CD14-positive monocyte (primary cell): ENCODE measurements at regions not wholly inside any gene's neighbourhood (a gene's known extent, or its start where the extent isn't known, plus 50 kb on each side); places are given as distances from the start of the nearest gene placed in this dataset.

Source experiments
- DNase-seq, 3 donors: peaks; one replicate each; pipeline ENCODE4 v3.0.0-alpha.2; 2011 to 2022
- H2AFZ ChIP-seq: 2 replicates; pipeline ENCODE4 v1.6.0; 2012; ENCODE audit warnings: mild to moderate bottlenecking, low read depth, low read length, inconsistent platforms; ENCODE audit not compliant: insufficient read depth, poor library complexity, severe bottlenecking
- H3K27ac ChIP-seq, 2 donors: 1 replicate in 1 of 2; 2 replicates in 1 of 2; pipeline ENCODE4 v1.5.1; 2012 to 2013; ENCODE audit warnings: low read length in 2 of 2, control low read depth in 1 of 2, inconsistent platforms in 1 of 2, low read depth in 1 of 2, mild to moderate bottlenecking in 1 of 2
- H3K27me3 ChIP-seq, 2 donors: one replicate each; pipeline versions ENCODE4 v1.6.0 to v1.6.1; 2011 to 2013; ENCODE audit warnings: low read length in 2 of 2; ENCODE audit not compliant: control insufficient read depth in 2 of 2, insufficient read depth in 2 of 2
- H3K36me3 ChIP-seq, 2 donors: replicated peaks in 1 of 2; 1 replicate in 1 of 2; 2 replicates in 1 of 2; pipeline versions ENCODE4 v1.5.1 to v1.6.1; 2012 to 2013; ENCODE audit warnings: low read length in 2 of 2, control low read depth in 1 of 2, inconsistent platforms in 1 of 2, mild to moderate bottlenecking in 1 of 2; ENCODE audit not compliant: insufficient read depth in 2 of 2, control insufficient read depth in 1 of 2
- H3K4me1 ChIP-seq, 2 donors: 1 replicate in 1 of 2; 2 replicates in 1 of 2; pipeline versions ENCODE4 v1.5.1 to v1.6.1; 2012 to 2013; ENCODE audit warnings: low read length in 2 of 2, control low read depth in 1 of 2, inconsistent platforms in 1 of 2, mild to moderate bottlenecking in 1 of 2, moderate library complexity in 1 of 2; ENCODE audit not compliant: insufficient read depth in 2 of 2, control insufficient read depth in 1 of 2
- H3K4me2 ChIP-seq: replicated peaks from 2 replicates; pipeline ENCODE3; 2012; ENCODE audit warnings: low read length, moderate library complexity, mild to moderate bottlenecking; ENCODE audit not compliant: poor library complexity, severe bottlenecking; ENCODE audit errors: extremely low read depth
- H3K4me3 ChIP-seq, 3 experiments: fragments of 200-600 bp in 1 of 3; sonication (generic) in 1 of 3; replicated peaks in 1 of 3; 1 replicate in 2 of 3; 2 replicates in 1 of 3; pipeline ENCODE4 v1.5.1; 2011 to 2013; ENCODE audit warnings: low read length in 3 of 3, mild to moderate bottlenecking in 3 of 3, control low read depth in 2 of 3, low read depth in 2 of 3, inconsistent platforms in 1 of 3, moderate library complexity in 1 of 3
- H3K79me2 ChIP-seq: 2 replicates; pipeline ENCODE4 v1.6.0; 2012; ENCODE audit warnings: mild to moderate bottlenecking, control low read depth, inconsistent platforms, low read length, moderate library complexity; ENCODE audit not compliant: insufficient read depth
- H3K9ac ChIP-seq: 2 replicates; pipeline ENCODE4 v1.6.0; 2017; ENCODE audit warnings: low read length, mild to moderate bottlenecking; ENCODE audit not compliant: insufficient read depth, poor library complexity, severe bottlenecking
- H3K9me3 ChIP-seq, 2 donors: replicated peaks in 1 of 2; 1 replicate in 1 of 2; 2 replicates in 1 of 2; pipeline versions ENCODE4 v1.5.1 to v1.6.1; 2012 to 2013; ENCODE audit warnings: low read length in 2 of 2, control low read depth in 1 of 2; ENCODE audit not compliant: control insufficient read depth in 1 of 2, insufficient read depth in 1 of 2
- H4K20me1 ChIP-seq: 2 replicates; pipeline ENCODE4 v1.6.0; 2012; ENCODE audit warnings: mild to moderate bottlenecking, low read length, control low read depth, moderate library complexity; ENCODE audit not compliant: insufficient read depth
- H3K27ac Mint-ChIP-seq, 7 donors: one replicate each; pipeline ENCODE4 v1.8.0; 2020; ENCODE audit warnings: mild to moderate bottlenecking in 7 of 7, mixed read lengths in 7 of 7, moderate library complexity in 6 of 7, inconsistent platforms in 2 of 7
- H3K27me3 Mint-ChIP-seq, 3 donors: one replicate each; pipeline ENCODE4 v1.8.0; 2021 to 2022; ENCODE audit warnings: low read depth in 3 of 3, mild to moderate bottlenecking in 3 of 3, mixed read lengths in 3 of 3, moderate library complexity in 3 of 3, inconsistent platforms in 1 of 3
- H3K36me3 Mint-ChIP-seq, 2 donors: one replicate each; pipeline ENCODE4 v1.8.0; 2020; ENCODE audit warnings: mixed read lengths in 2 of 2, inconsistent platforms in 1 of 2, mild to moderate bottlenecking in 1 of 2
- H3K4me1 Mint-ChIP-seq: one replicate; pipeline ENCODE4 v1.8.0; 2020; ENCODE audit warnings: mild to moderate bottlenecking, mixed read lengths
- H3K4me3 Mint-ChIP-seq, 2 donors: one replicate each; pipeline ENCODE4 v1.8.0; 2020; ENCODE audit warnings: mild to moderate bottlenecking in 2 of 2, mixed read lengths in 2 of 2, moderate library complexity in 1 of 2
- H3K9me3 Mint-ChIP-seq, 7 donors: one replicate each; pipeline ENCODE4 v1.8.0; 2020 to 2022; ENCODE audit warnings: mixed read lengths in 7 of 7, mild to moderate bottlenecking in 6 of 7, moderate library complexity in 6 of 7, inconsistent platforms in 2 of 7
- CTCF ChIP-seq: fragments of 200-600 bp; IDR thresholded peaks from one replicate; pipeline ENCODE4 v1.8.0; 2022; ENCODE audit warnings: antibody characterized with exemption, mild to moderate bottlenecking
- WGBS: methylation state at CpG from one replicate; pipeline ENCODE4 v1.1.5; 2013; ENCODE audit warnings: missing lambda C conversion rate; ENCODE audit not compliant: insufficient coverage; 5-methylcytosine and 5-hydroxymethylcytosine counted together
- intact Hi-C, 2 donors: fragments of 100-400 bp; cut with micrococcal nuclease; formaldehyde crosslinking; loops; one replicate each; pipeline versions ENCODE4 v1.15.0 to v1.15.1; 2023

- TF ChIP-seq CTCF: no peak
- Histone ChIP-seq H3K27ac (no peak overlapping the region), H3K9ac (no peak overlapping the region), H3K9me3 (no peaks in the 10 kb centered on the region), H2AFZ (no peak overlapping the region), H3K4me1 (no peaks in the 10 kb centered on the region), H3K36me3 (no peaks in the 10 kb centered on the region), H4K20me1 (no peaks in the 10 kb centered on the region), H3K27me3 (no peaks in the 10 kb centered on the region), H3K4me3 (no peak overlapping the region), H3K79me2 (no peaks in the 10 kb centered on the region), H3K4me2 (no peak overlapping the region)
- WGBS: no CpG with 5 or more reads among the region's 3 CpGs
- Mint-ChIP-seq H3K27me3 (peaks cover 2 to 6% (median 4%) of the 10 kb centered on the region in 3 donors), H3K4me1 (no peaks in the 10 kb centered on the region), H3K36me3 (no peaks in the 10 kb centered on the region), H3K4me3 (no peak overlapping the region), H3K9me3 (peaks cover 0 to 5% (median 0%) of the 10 kb centered on the region in 7 donors), H3K27ac (no peak overlapping the region)
- intact Hi-C loops: no loop called here
- DNase-seq: no peak
Observed at GRCh38 chr12:27894309-27894708, 78.2 kb downstream of the PTHLH start.

- Histone ChIP-seq H3K9ac (no peak overlapping the region), H3K27ac (no peak overlapping the region), H3K27me3 (no peaks in the 10 kb centered on the region), H3K4me3 (no peak overlapping the region), H4K20me1 (no peaks in the 10 kb centered on the region), H3K4me2 (no peak overlapping the region), H3K36me3 (no peaks in the 10 kb centered on the region), H2AFZ (no peak overlapping the region), H3K79me2 (no peaks in the 10 kb centered on the region), H3K4me1 (no peaks in the 10 kb centered on the region), H3K9me3 (no peaks in the 10 kb centered on the region)
- H3K27ac Mint-ChIP-seq: no peak overlapping the region
- peaks cover 3 to 4% (median 3%) of the 10 kb centered on the region in 3 donors for H3K27me3 Mint-ChIP-seq
- H3K4me1 Mint-ChIP-seq: no peaks in the 10 kb centered on the region
- DNase-seq: no peak
- intact Hi-C loops: no loop called here
- H3K9me3 Mint-ChIP-seq: peaks cover 0 to 19% (median 5%) of the 10 kb centered on the region in 7 donors
- H3K4me3 Mint-ChIP-seq: no peak overlapping the region
- no peaks in the 10 kb centered on the region for H3K36me3 Mint-ChIP-seq
- no peak for TF ChIP-seq CTCF
Observed at GRCh38 chr12:27879708-27880107, 92.8 kb downstream of the PTHLH start.
